Central memory CD8-positive, alpha-beta T cell (primary cell): ENCODE measurements at regions not wholly inside any gene's neighbourhood (a gene's known extent, or its start where the extent isn't known, plus 50 kb on each side); places are given as distances from the start of the nearest gene placed in this dataset.

Experiments
- ATAC-seq: fragments of 150-1000 bp; cut with Tn5 transposase; replicated peaks from 2 replicates; pipeline ENCODE4 v1.10.0; 2022; ENCODE audit warnings: mild to moderate bottlenecking, moderate FRiP score, moderate number of reproducible peaks; ENCODE audit not compliant: poor library complexity, severe bottlenecking; ENCODE audit errors: extremely low read depth
- DNase-seq, 2 donors: peaks; one replicate each; pipeline ENCODE4 v3.0.0; 2021; ENCODE audit warnings: low spot score in 2 of 2
- H3K27ac Mint-ChIP-seq: one replicate; pipeline ENCODE4 v1.8.0; 2022; ENCODE audit warnings: low read depth, mild to moderate bottlenecking, moderate library complexity, mixed read lengths
- H3K27me3 Mint-ChIP-seq: one replicate; pipeline ENCODE4 v1.8.0; 2022; ENCODE audit warnings: mixed read lengths
- H3K36me3 Mint-ChIP-seq: one replicate; pipeline ENCODE4 v1.8.0; 2022; ENCODE audit warnings: mild to moderate bottlenecking, moderate library complexity, mixed read lengths; ENCODE audit not compliant: insufficient read depth
- H3K4me1 Mint-ChIP-seq: one replicate; pipeline ENCODE4 v1.8.0; 2022; ENCODE audit warnings: mixed read lengths
- H3K4me3 Mint-ChIP-seq: one replicate; pipeline ENCODE4 v1.8.0; 2022; ENCODE audit warnings: mild to moderate bottlenecking, moderate library complexity, mixed read lengths
- H3K9me3 Mint-ChIP-seq: one replicate; pipeline ENCODE4 v1.8.0; 2022; ENCODE audit warnings: mixed read lengths

GRCh38 chr22:22422629-22423112 is 85.9 kb downstream of the ZNF280B start:
- Mint-ChIP-seq H3K27ac (no peak overlapping the region), H3K27me3 (peaks cover 57% of the 10 kb centered on the region), H3K4me3 (no peak overlapping the region), H3K4me1 (no peaks in the 10 kb centered on the region), H3K9me3 (no peaks in the 10 kb centered on the region), H3K36me3 (peaks cover 2% of the 10 kb centered on the region)
- ATAC-seq (peak; percentile 83), DNase-seq (peak; percentile 30 to 35)

DNA sequence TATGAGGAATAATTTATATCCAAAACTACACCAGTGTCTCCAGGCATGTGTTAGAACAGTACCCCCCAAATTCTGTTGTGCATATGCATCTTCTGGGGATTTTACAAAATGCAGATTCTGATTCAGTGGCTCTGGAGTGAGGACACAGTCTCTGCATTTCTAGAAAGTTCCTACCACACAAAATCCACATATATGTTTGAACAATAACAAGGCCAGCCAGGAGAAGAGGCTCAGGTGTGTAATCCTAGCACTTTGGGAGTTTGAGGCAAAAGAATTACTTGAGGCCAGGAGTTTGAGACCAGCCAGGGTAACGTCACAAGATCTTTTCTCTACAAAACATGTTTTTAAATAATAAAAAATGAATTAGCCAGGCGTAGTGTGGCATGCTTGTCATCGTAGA is 84.9 kb downstream of the ZNF280B start:
- no peak for ATAC-seq
- Mint-ChIP-seq H3K27ac (no peak overlapping the region), H3K27me3 (peaks cover 59% of the 10 kb centered on the region), H3K9me3 (no peaks in the 10 kb centered on the region), H3K4me1 (no peaks in the 10 kb centered on the region), H3K36me3 (peaks cover 2% of the 10 kb centered on the region), H3K4me3 (no peak overlapping the region)
- no peak for DNase-seq

DNA sequence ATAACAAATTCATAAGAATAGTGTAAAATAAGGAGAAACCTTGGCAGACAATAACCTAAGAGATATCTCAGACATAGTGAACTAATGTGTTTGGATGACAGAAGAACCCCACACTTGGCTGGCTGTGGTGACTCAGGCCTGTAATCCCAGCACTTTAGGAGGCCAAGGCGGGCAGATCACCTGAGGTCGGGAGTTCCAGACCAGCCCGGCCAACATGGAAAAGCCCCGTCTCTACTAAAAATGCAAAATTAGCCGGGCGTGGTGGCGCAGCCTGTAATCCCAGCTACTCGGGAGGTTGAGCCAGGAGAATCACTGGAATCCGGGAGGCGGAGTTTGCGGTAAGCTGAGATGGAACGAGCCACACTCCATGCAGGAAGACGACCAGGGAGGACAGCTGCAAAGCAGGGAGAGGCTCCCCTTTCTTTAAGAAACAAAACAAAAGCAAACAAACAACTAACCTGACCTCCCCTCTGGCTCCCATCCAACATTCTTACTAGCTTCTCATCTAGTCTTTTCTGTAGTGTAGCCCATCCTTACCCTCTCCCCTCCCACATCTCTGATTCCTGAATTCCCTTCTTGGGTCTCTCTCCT is 84.2 kb downstream of the ZNF280B start:
- H3K4me1 Mint-ChIP-seq: no peaks in the 10 kb centered on the region
- H3K27me3 Mint-ChIP-seq: peaks cover 56% of the 10 kb centered on the region
- H3K9me3 Mint-ChIP-seq: no peaks in the 10 kb centered on the region
- no peaks in the 10 kb centered on the region for H3K36me3 Mint-ChIP-seq
- no peak overlapping the region for H3K4me3 Mint-ChIP-seq
- H3K27ac Mint-ChIP-seq: no peak overlapping the region
- DNase-seq: no peak
- ATAC-seq: no peak

- ATAC-seq: no peak
- no peak for DNase-seq
- H3K27ac Mint-ChIP-seq: no peak overlapping the region
- no peaks in the 10 kb centered on the region for H3K4me1 Mint-ChIP-seq
- H3K27me3 Mint-ChIP-seq: peaks cover 56% of the 10 kb centered on the region
- H3K9me3 Mint-ChIP-seq: no peaks in the 10 kb centered on the region
- H3K36me3 Mint-ChIP-seq: no peaks in the 10 kb centered on the region
- H3K4me3 Mint-ChIP-seq: no peak overlapping the region
Measured at GRCh38 chr22:22424956-22425355, 83.6 kb downstream of the ZNF280B start.

DNA sequence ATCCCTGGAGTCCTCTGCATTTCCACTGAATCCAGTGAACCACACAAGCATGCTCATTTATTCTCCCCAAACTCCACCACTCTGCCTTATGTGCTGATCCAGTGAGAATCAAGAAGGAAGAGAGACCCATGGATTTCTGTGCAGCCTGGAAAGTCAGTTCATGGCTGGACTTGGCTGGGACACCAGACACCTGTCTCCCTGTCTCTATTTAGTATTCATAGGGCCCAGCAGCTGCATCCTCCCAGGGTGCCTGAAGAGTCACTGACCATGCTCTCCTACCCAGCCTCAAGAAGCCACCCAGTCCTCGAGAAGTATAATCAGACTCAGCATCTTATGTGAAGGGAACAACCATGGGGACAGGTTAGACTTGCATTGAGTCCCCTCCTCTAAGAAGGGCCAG is 83.2 kb downstream of the ZNF280B start:
- Mint-ChIP-seq H3K27me3 (peaks cover 53% of the 10 kb centered on the region), H3K4me1 (no peaks in the 10 kb centered on the region), H3K4me3 (no peak overlapping the region), H3K9me3 (no peaks in the 10 kb centered on the region), H3K27ac (no peak overlapping the region), H3K36me3 (no peaks in the 10 kb centered on the region)
- DNase-seq (no peak), ATAC-seq (no peak)

DNA sequence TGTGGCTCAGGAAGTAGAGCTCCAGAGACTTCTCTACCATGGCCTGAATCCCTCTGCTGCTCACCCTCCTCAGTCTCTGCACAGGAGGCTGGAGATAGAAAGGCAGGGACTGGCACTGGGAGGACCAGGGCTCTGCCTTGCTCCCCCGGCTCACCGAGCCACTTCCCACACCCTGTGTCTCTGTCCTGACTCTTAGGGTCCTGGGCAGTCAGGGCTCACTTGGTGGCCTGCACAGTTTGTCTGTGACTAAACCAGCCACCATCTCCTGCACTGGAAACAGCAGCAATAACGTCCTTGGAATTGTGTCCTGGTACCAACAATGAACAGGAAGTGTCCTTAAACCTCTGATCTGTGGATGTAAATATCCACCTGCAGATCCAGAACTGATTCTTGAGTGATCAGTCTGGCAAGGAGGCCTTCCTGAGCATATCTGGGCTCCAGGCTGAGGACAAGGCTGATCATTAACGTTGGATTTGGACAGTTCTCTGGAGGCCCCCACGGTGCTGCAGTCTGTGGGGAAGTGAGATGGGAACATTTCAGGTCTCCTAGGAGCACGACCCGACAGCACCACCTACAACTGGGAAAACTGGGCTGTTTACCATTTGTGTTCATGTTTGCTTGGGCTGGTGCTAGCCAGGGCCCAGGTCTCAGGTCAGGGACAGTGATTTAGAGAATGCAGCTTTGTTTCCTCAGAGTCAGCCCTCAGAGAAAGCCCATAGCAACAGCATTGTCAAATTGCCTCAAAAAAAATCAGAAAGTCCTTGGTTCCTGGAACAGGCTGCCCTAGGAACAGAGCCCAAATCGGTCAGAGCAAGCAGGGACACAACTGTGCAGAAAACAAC is 82.5 kb downstream of the ZNF280B start:
- ATAC-seq: no peak

DNA sequence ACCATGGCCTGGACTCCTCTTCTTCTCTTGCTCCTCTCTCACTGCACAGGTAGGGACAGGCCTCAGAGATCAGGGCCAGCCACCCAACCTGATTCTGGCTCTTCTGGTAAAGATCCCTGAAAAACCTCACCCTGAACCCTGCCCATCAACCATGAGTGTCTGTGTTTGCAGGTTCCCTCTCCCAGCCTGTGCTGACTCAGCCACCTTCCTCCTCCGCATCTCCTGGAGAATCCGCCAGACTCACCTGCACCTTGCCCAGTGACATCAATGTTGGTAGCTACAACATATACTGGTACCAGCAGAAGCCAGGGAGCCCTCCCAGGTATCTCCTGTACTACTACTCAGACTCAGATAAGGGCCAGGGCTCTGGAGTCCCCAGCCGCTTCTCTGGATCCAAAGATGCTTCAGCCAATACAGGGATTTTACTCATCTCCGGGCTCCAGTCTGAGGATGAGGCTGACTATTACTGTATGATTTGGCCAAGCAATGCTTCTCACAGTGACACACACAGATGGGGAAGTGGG is 80.9 kb downstream of the ZNF280B start:
- ATAC-seq: no peak
- H3K4me1 Mint-ChIP-seq: no peaks in the 10 kb centered on the region
- H3K27ac Mint-ChIP-seq: no peak overlapping the region

More for the DNA sequence above, 82.5 kb downstream of the ZNF280B start:
- DNase-seq: no peak
- no peaks in the 10 kb centered on the region for H3K36me3 Mint-ChIP-seq
- H3K4me1 Mint-ChIP-seq: no peaks in the 10 kb centered on the region
- no peaks in the 10 kb centered on the region for H3K9me3 Mint-ChIP-seq
- H3K27me3 Mint-ChIP-seq: peaks cover 51% of the 10 kb centered on the region
- no peak overlapping the region for H3K27ac Mint-ChIP-seq
- no peak overlapping the region for H3K4me3 Mint-ChIP-seq

DNA sequence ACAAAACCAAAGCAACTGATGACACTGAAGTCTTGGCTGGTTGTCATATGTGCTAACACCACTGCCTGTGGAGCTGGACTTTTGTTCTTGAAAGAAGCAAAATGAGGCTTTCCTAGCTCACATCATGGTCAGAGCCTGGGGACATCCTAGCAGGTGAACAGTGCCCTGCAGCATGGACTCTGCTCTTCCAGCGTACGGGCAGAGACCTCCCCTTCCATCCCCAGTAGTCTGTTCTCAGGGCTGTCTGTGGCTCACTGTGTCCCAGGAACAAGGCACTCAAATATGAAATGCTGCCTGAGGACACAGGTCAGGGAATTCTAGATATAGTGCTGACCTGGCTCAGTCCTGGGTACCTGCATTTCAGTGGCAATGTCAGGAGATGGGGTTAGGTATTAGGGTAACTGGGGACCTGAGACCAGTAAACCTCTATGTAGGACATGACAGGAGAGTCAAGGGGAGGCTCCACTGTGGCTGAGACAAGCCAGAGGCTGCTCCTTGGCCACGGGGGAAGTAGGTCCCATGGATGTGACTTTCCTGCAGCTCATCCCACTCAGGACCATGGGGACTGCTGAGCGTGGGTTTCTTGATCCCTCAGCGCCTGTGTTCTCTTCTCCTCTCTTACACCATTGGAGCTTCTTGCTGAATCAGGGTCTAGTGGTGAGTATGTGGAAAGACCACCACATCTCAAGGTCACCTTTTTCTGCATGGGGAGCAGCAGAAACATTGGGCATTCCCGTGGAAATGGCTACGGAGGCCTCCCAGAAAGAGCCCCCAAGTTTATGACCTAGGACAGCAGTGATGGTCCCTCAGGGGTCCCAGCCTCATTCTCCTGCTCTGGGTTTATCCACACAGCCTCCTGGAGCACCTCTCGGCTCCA is 80.1 kb downstream of the ZNF280B start:
- Mint-ChIP-seq H3K4me1 (no peaks in the 10 kb centered on the region), H3K27ac (no peak overlapping the region)

More for the DNA sequence above, 80.9 kb downstream of the ZNF280B start:
- peaks cover 51% of the 10 kb centered on the region for H3K27me3 Mint-ChIP-seq
- DNase-seq: no peak
- no peaks in the 10 kb centered on the region for H3K9me3 Mint-ChIP-seq
- no peaks in the 10 kb centered on the region for H3K36me3 Mint-ChIP-seq
- no peak overlapping the region for H3K4me3 Mint-ChIP-seq

DNA sequence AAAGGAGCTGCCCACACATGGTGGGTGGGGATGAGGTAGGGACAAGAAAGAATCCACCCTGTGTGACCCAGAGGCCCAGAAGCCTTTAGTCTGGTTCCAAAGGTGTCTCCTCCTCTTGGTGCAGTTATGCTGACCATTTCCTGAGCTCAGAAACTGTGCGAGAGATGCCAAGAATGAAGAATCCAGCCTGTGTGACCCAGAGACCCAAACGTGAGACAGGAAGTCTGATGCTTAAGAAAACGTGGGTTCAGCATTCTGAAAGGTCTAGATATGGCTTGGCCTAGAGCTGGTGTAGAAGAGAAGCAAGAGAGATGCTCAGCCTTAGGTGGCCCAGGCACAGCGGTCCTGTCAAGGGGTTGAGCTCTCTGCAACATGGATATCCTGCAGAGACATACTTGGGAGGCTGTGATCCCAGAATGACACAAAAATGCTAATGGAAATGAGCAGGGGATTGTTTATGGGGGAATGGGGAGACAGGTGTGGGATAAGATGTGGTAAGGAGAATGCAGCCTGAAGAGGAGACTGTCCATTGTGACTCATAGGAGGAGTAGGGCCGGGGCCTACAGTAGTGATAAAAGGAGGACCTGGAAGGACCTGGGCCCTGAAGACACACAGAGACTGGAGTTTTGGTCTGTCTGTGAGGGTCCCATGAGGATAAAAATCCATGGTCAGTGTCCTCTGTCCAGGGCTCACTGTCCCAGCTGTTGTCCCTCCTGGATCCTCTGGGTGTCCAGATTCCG is 79.0 kb downstream of the ZNF280B start:
- H3K9me3 Mint-ChIP-seq: no peaks in the 10 kb centered on the region
- DNase-seq (no peak), ATAC-seq (no peak)
- H3K4me1 Mint-ChIP-seq: no peaks in the 10 kb centered on the region
- H3K36me3 Mint-ChIP-seq: no peaks in the 10 kb centered on the region
- peaks cover 51% of the 10 kb centered on the region for H3K27me3 Mint-ChIP-seq
- H3K27ac Mint-ChIP-seq: no peak overlapping the region
- H3K4me3 Mint-ChIP-seq: no peak overlapping the region

More for the DNA sequence above, 80.1 kb downstream of the ZNF280B start:
- Mint-ChIP-seq H3K4me3 (no peak overlapping the region), H3K36me3 (no peaks in the 10 kb centered on the region), H3K9me3 (no peaks in the 10 kb centered on the region), H3K27me3 (peaks cover 51% of the 10 kb centered on the region)
- ATAC-seq (no peak), DNase-seq (no peak)

- Mint-ChIP-seq H3K4me3 (no peak overlapping the region), H3K36me3 (no peaks in the 10 kb centered on the region), H3K27ac (no peak overlapping the region), H3K27me3 (peaks cover 50% of the 10 kb centered on the region), H3K4me1 (no peaks in the 10 kb centered on the region), H3K9me3 (no peaks in the 10 kb centered on the region)
- ATAC-seq (no peak), DNase-seq (no peak)
Measured at GRCh38 chr22:22430111-22430820, 78.3 kb downstream of the ZNF280B start.
